NT2/D1 (cell line): ENCODE measurements at regions not wholly inside any gene's neighbourhood (a gene's known extent, or its start where the extent isn't known, plus 50 kb on each side); places are given as distances from the start of the nearest gene placed in this dataset.

Source experiments
- DNase-seq: peaks from one replicate; pipeline ENCODE4 v3.0.0-alpha.2; 2011; ENCODE audit warnings: low read depth, low spot score
- H3K27me3 ChIP-seq: 2 replicates; pipeline ENCODE4 v1.6.0; 2011; ENCODE audit warnings: mild to moderate bottlenecking; ENCODE audit not compliant: insufficient read length, insufficient read depth
- H3K36me3 ChIP-seq: 2 replicates; pipeline ENCODE4 v1.6.1; 2011; ENCODE audit warnings: mild to moderate bottlenecking, low read length, mixed read lengths; ENCODE audit not compliant: insufficient read depth, insufficient read length
- H3K4me1 ChIP-seq: 2 replicates; pipeline ENCODE4 v1.5.1; 2011; ENCODE audit not compliant: insufficient read depth, insufficient read length
- H3K4me3 ChIP-seq: 2 replicates; pipeline ENCODE4 v1.5.1; 2011; ENCODE audit warnings: low read depth; ENCODE audit not compliant: insufficient read length
- H3K9ac ChIP-seq: 2 replicates; pipeline ENCODE4 v1.6.0; 2011; ENCODE audit warnings: low read depth; ENCODE audit not compliant: insufficient read length
- H3K9me3 ChIP-seq: 2 replicates; pipeline ENCODE4 v1.5.1; 2011; ENCODE audit warnings: mild to moderate bottlenecking, low read length; ENCODE audit not compliant: insufficient read depth
- SUZ12 ChIP-seq: IDR thresholded peaks from 2 replicates; pipeline ENCODE4 v1.6.1; 2011; ENCODE audit not compliant: insufficient read length, insufficient read depth; ENCODE audit errors: extremely low read depth
- YY1 ChIP-seq: IDR thresholded peaks from 2 replicates; pipeline ENCODE4 v1.6.1; 2011; ENCODE audit not compliant: insufficient read length, insufficient read depth
- ZNF274 ChIP-seq: IDR thresholded peaks from 2 replicates; pipeline ENCODE4 v1.6.1; 2011; ENCODE audit warnings: mild to moderate bottlenecking, low read depth, low read length

DNA sequence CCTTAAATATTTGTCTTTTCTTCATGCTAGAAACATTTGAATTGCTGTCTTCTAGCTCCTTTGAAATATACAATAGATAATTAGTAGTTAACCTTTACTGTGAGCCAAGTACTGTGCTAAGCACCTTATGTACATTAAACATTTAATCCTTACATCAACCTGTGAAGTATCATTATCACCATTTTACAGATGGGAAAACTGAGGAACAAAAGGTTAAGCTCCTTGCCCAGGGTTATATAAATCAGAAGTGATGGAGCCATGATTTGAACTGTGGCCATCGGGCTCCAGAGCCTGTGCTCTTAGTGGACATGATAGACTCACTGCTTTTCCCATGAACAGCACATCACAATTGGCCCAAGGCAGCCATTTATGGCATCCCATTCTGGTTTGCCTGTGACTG is 140.9 kb downstream of the UNC5CL start:
- no peak for DNase-seq
- Histone ChIP-seq H3K27me3 (peaks cover 13% of the 10 kb centered on the region), H3K4me1 (no peaks in the 10 kb centered on the region), H3K4me3 (no peak overlapping the region), H3K36me3 (no peaks in the 10 kb centered on the region), H3K9ac (no peak overlapping the region), H3K9me3 (no peaks in the 10 kb centered on the region)
- TF ChIP-seq YY1 = no peak

GRCh38 chr6:40897390-40898003 is 141.5 kb downstream of the UNC5CL start:
- Histone ChIP-seq H3K27me3 (peaks cover 13% of the 10 kb centered on the region), H3K4me1 (no peaks in the 10 kb centered on the region), H3K9ac (no peak overlapping the region), H3K4me3 (no peak overlapping the region), H3K36me3 (no peaks in the 10 kb centered on the region), H3K9me3 (no peaks in the 10 kb centered on the region)
- DNase-seq = no peak
- TF ChIP-seq ZNF274 (no peak), SUZ12 (no peak), YY1 (no peak)

DNA sequence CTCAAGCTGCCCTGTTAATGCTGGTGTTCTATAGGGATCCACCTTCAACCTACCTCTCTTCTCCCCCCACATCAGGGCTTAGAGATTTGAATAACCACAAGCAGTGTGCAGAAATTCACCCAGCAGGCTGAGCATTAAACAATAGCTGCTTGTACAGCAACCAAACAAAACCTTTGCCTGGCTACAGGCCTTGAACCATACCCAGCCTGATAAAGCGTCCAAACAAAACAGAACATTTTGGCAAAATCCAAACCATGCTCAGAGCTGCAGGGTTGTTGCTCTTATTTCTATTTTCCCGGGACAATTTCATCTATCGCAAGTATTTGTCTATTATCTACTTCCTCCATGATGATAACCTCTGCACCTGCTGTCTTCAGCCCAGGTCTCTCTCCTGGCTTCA is 142.3 kb downstream of the UNC5CL start:
- H3K9ac ChIP-seq = no peak overlapping the region

DNA sequence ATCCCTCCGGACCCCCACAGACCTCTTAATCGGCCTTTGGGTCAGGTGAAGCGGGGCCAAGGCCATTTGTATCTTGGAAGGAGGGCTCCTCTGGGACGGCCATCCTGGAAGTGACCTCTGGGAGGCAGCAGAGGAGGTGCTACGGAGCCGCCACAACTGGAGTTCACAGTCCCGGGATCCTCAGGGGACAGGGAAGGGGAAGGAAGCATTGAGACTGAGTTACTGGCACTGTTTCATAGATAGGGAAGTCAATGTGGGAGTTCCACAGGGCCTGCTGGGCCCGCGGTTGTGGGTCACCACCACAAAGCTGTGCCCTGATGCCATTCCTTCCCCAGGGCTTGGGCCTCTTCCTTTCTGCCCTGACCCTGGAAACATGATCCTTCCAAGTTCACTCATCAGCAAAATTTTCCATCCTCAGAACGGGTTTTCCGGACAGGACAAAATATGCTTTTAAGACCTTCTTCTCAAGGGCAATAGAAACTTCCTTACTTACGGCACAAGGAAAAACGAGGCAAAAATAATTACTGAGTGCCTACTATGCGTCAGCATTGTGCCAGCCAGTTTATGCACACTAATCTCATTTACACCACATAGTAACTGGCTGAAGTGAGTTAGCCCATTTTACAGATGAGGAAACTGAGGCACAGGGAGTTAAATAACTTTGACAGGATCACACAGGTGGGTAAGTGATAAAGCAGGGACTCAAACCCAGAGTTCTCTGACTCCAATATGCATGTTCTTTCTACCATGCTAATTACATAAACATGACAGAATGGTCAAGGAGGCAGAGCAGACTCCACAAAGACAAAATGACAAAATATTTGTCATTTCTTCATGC is 143.8 kb downstream of the UNC5CL start:
- Histone ChIP-seq H3K9ac (no peak overlapping the region), H3K4me1 (no peaks in the 10 kb centered on the region), H3K4me3 (no peak overlapping the region), H3K9me3 (no peaks in the 10 kb centered on the region), H3K27me3 (peaks cover 3% of the 10 kb centered on the region), H3K36me3 (no peaks in the 10 kb centered on the region)
- TF ChIP-seq YY1 (no peak), SUZ12 (no peak), ZNF274 (no peak)
- peak; percentile 52 for DNase-seq

More for the DNA sequence above, 142.3 kb downstream of the UNC5CL start:
- Histone ChIP-seq H3K4me1 (no peaks in the 10 kb centered on the region), H3K27me3 (peaks cover 12% of the 10 kb centered on the region), H3K36me3 (no peaks in the 10 kb centered on the region), H3K9me3 (no peaks in the 10 kb centered on the region), H3K4me3 (no peak overlapping the region)
- no peak for DNase-seq
- TF ChIP-seq YY1 = no peak
- TF ChIP-seq SUZ12 = no peak
- no peak for TF ChIP-seq ZNF274

DNA sequence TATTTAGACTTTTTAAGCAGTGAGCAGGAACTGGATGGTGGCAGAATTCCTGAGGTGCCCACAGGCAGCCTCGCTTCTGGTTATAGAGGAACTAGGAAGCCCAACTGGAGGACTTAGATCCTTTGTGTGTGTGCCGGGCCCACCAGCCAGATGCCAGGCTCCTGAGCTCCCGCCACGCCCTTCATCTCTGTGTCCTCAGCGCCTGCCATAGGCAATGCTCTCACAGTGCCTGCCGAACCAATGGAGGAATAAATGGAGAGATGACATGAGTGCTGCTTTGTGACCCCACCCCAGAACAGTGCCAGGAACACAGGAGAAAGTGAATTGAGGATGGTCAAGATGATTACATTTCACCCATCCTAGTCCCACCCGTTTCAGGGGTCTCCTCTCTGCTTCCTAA is 146.0 kb downstream of the UNC5CL start:
- Histone ChIP-seq H3K36me3 (no peaks in the 10 kb centered on the region), H3K9me3 (no peaks in the 10 kb centered on the region), H3K4me1 (no peaks in the 10 kb centered on the region), H3K9ac (no peak overlapping the region), H3K27me3 (peaks cover 3% of the 10 kb centered on the region), H3K4me3 (no peak overlapping the region)
- TF ChIP-seq ZNF274 = no peak
- DNase-seq = no peak

DNA sequence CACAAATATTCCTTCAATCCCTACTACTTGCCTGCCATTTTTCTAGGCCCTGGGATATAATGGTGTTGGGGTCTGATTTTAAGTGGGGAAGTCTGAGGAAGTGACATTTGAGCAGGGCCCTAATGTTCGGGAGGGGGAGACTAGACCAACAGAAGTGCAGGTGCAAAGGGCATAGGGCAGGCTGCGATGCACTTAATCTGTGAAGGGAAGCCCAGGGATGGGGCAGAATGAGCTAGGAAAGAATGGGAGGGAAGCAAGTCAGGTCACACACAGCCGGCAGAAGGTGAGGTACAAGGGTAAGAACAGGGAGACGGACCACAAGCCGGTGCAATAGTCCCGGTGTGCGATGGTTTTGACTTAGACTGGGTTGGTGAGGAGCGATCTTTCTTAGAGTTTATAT is 146.8 kb downstream of the UNC5CL start:
- Histone ChIP-seq H3K9ac (no peak overlapping the region), H3K9me3 (no peaks in the 10 kb centered on the region), H3K4me3 (no peak overlapping the region), H3K36me3 (no peaks in the 10 kb centered on the region), H3K27me3 (peaks cover 3% of the 10 kb centered on the region), H3K4me1 (no peaks in the 10 kb centered on the region)
- DNase-seq = no peak
- TF ChIP-seq ZNF274 (no peak), YY1 (no peak), SUZ12 (no peak)

GRCh38 chr6:40891686-40892085 is 147.3 kb downstream of the UNC5CL start:
- no peak overlapping the region for H3K4me3 ChIP-seq
- no peaks in the 10 kb centered on the region for H3K9me3 ChIP-seq
- DNase-seq = no peak
- H3K36me3 ChIP-seq = no peaks in the 10 kb centered on the region
- no peak overlapping the region for H3K9ac ChIP-seq
- H3K4me1 ChIP-seq = no peaks in the 10 kb centered on the region
- H3K27me3 ChIP-seq = peaks cover 3% of the 10 kb centered on the region
- TF ChIP-seq YY1 (no peak), ZNF274 (no peak), SUZ12 (no peak)
